ENCODE measurements at regions not wholly inside any gene's neighbourhood (a gene's known extent, or its start where the extent isn't known, plus 50 kb on each side); places are given as distances from the start of the nearest gene placed in this dataset.

DNA sequence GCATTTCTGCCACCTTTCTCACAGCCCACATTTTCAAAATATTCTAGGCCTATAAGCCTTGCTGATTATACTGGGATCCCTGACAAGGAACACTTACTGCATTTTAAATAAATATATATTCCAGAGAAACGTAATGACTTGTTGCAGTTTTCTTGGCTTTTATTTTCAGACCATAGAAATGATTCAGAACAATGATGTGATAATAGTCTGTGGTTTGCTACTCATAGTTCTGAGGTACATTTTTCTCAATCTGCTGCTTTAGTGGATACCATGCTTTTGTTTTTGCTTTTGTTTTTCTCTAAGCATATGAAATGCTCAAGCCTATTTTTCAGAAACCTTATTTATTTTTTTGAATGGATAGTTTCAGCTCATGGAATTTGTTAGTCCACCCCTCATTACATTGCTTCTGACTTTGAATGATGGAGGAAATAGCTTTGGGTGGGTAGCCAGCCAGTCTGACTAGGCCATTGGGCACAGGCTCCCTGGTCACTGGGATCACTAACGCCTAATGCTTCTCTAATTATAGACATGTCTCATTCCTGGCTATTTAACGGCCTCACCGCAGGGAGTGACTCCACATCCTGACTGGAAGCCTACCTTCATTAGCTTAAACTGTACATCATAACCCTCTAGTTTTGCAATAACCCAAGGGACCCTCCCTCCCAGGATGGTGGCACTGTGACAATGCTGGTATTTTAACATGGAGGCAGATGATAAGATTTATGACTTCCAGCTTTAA lies 66.1 kb downstream of the MBL2 start:
- no peak for DNase-seq
